H1 (cell line): ENCODE measurements at regions not wholly inside any gene's neighbourhood (a gene's known extent, or its start where the extent isn't known, plus 50 kb on each side); places are given as distances from the start of the nearest gene placed in this dataset.

Source experiments
- CTCF ChIA-PET: fragments of 300-600 bp; sonication (Branson Sonifier 250); formaldehyde crosslinking; loops from one replicate; lab custom pipeline; 2021; ENCODE audit not compliant: partially characterized antibody; lab: Charles Lee
- POLR2A ChIA-PET: fragments of 300-600 bp; sonication (Branson Sonifier 250); formaldehyde crosslinking; loops from one replicate; lab custom pipeline; 2021; ENCODE audit warnings: inconsistent platforms; ENCODE audit not compliant: partially characterized antibody; lab: Charles Lee
- DNase-seq, 2 experiments: peaks; one replicate each; pipeline versions ENCODE4 v3.0.0 to v3.0.0-alpha.2; 2010 to 2022; ENCODE audit warnings: low spot score in 2 of 2, low read depth in 1 of 2, mixed read lengths in 1 of 2
- FAIRE-seq: peaks from 2 replicates; lab custom pipeline; 2011; peaks lifted over from hg19 to GRCh38; lab: Jason Lieb, UNC
- H2AFZ ChIP-seq: 2 replicates; pipeline ENCODE4 v1.8.1; 2012; ENCODE audit warnings: low read length, inconsistent platforms
- H2AK5ac ChIP-seq: 2 replicates; pipeline ENCODE4 v1.6.1; 2013; ENCODE audit warnings: low read depth, low read length
- H2BK120ac ChIP-seq: replicated peaks from 2 replicates; pipeline ENCODE3; 2013; ENCODE audit warnings: low read depth, low read length, inconsistent platforms
- H2BK12ac ChIP-seq: 2 replicates; pipeline ENCODE4 v1.6.1; 2013; ENCODE audit warnings: low read depth, low read length
- H2BK15ac ChIP-seq: 2 replicates; pipeline ENCODE4 v1.6.1; 2013; ENCODE audit warnings: low read length
- H2BK20ac ChIP-seq: 2 replicates; pipeline ENCODE4 v1.6.1; 2013; ENCODE audit warnings: low read length
- H2BK5ac ChIP-seq: 2 replicates; pipeline ENCODE4 v1.6.1; 2013; ENCODE audit warnings: low read depth, low read length
- H3K14ac ChIP-seq: 2 replicates; pipeline ENCODE4 v1.6.1; 2013; ENCODE audit warnings: inconsistent platforms; ENCODE audit not compliant: insufficient read length
- H3K18ac ChIP-seq: 2 replicates; pipeline ENCODE4 v1.6.1; 2013; ENCODE audit warnings: low read length; ENCODE audit errors: extremely low read depth
- H3K23ac ChIP-seq: 2 replicates; pipeline ENCODE4 v1.6.1; 2013; ENCODE audit warnings: inconsistent platforms; ENCODE audit not compliant: insufficient read length
- H3K23me2 ChIP-seq: 2 replicates; pipeline ENCODE4 v1.6.1; 2013; ENCODE audit warnings: low read depth, low read length
- H3K27ac ChIP-seq: 2 replicates; pipeline ENCODE4 v1.6.1; 2011; ENCODE audit warnings: low read depth, low read length, inconsistent platforms
- H3K27me3 ChIP-seq, 4 experiments: replicated peaks in 1 of 4; 1 replicate in 1 of 4; 2 replicates in 3 of 4; pipeline versions ENCODE4 v1.6.1 to v1.8.1; 2011 to 2013; ENCODE audit warnings: low read length in 3 of 4, mild to moderate bottlenecking in 3 of 4, inconsistent platforms in 2 of 4, mixed read lengths in 2 of 4, moderate library complexity in 1 of 4; ENCODE audit not compliant: control insufficient read depth in 3 of 4, insufficient read depth in 3 of 4; ENCODE audit errors: extremely low read depth in 1 of 4
- H3K36me3 ChIP-seq, 4 experiments: 2 replicates each; pipeline versions ENCODE4 v1.6.1 to v1.8.1; 2011 to 2013; ENCODE audit warnings: mild to moderate bottlenecking in 4 of 4, low read length in 3 of 4, moderate library complexity in 2 of 4, control low read depth in 1 of 4, inconsistent platforms in 1 of 4; ENCODE audit not compliant: insufficient read depth in 4 of 4, control insufficient read depth in 2 of 4
- H3K4ac ChIP-seq: replicated peaks from 2 replicates; pipeline ENCODE3; 2013; ENCODE audit warnings: low read length, low read depth, mixed read lengths, inconsistent platforms; ENCODE audit not compliant: insufficient read length
- H3K4me1 ChIP-seq, 4 experiments: replicated peaks in 1 of 4; 1 replicate in 1 of 4; 2 replicates in 3 of 4; pipeline versions ENCODE4 v1.6.1 to v1.8.1; 2011 to 2013; ENCODE audit warnings: low read length in 3 of 4, inconsistent platforms in 2 of 4, mixed read lengths in 1 of 4; ENCODE audit not compliant: insufficient read depth in 4 of 4, control insufficient read depth in 3 of 4
- H3K4me2 ChIP-seq, 2 experiments: 2 replicates each; pipeline versions ENCODE4 v1.6.1 to v1.8.1; 2011 to 2013; ENCODE audit warnings: low read depth in 2 of 2, low read length in 2 of 2, control low read depth in 1 of 2, inconsistent platforms in 1 of 2, mild to moderate bottlenecking in 1 of 2; ENCODE audit not compliant: insufficient read depth in 1 of 2
- H3K4me3 ChIP-seq, 4 experiments: fragments of 200-600, 300-600 bp in 1 of 4; sonication (generic), shearing (Covaris generic), sonication (Bioruptor Twin) in 1 of 4; 2 replicates each; pipeline versions ENCODE4 v1.5.1 to v1.8.1; 2011 to 2016; ENCODE audit warnings: low read length in 4 of 4, low read depth in 3 of 4, control low read depth in 2 of 4, inconsistent platforms in 2 of 4, mild to moderate bottlenecking in 2 of 4, mixed read lengths in 1 of 4, moderate library complexity in 1 of 4; ENCODE audit not compliant: insufficient read depth in 2 of 4; ENCODE audit errors: extremely low read depth in 1 of 4
- H3K56ac ChIP-seq: replicated peaks from 2 replicates; pipeline ENCODE3; 2013; ENCODE audit warnings: low read depth, mild to moderate bottlenecking, mixed read lengths, low read length, inconsistent platforms; ENCODE audit not compliant: insufficient read length
- H3K79me1 ChIP-seq: 2 replicates; pipeline ENCODE4 v1.6.1; 2013; ENCODE audit warnings: low read depth, low read length, control low read depth
- H3K79me2 ChIP-seq, 2 experiments: 2 replicates each; pipeline versions ENCODE4 v1.6.1 to v1.8.1; 2012 to 2013; ENCODE audit warnings: low read length in 2 of 2, mild to moderate bottlenecking in 2 of 2, inconsistent platforms in 1 of 2; ENCODE audit not compliant: insufficient read depth in 2 of 2, control insufficient read depth in 1 of 2
- H3K9ac ChIP-seq, 4 experiments: replicated peaks in 1 of 4; 1 replicate in 1 of 4; 2 replicates in 3 of 4; pipeline versions ENCODE4 v1.6.1 to v1.8.1; 2011 to 2013; ENCODE audit warnings: low read depth in 3 of 4, low read length in 3 of 4, control low read depth in 2 of 4, mild to moderate bottlenecking in 2 of 4, moderate library complexity in 2 of 4, inconsistent platforms in 1 of 4; ENCODE audit errors: extremely low read depth in 1 of 4
- H3K9me3 ChIP-seq, 2 experiments: 2 replicates each; pipeline versions ENCODE4 v1.6.1 to v1.8.1; 2012 to 2013; ENCODE audit warnings: mild to moderate bottlenecking in 2 of 2, moderate library complexity in 2 of 2, control low read depth in 1 of 2, inconsistent platforms in 1 of 2, low read depth in 1 of 2, low read length in 1 of 2, mixed read lengths in 1 of 2; ENCODE audit not compliant: insufficient read depth in 2 of 2
- H4K20me1 ChIP-seq, 2 experiments: replicated peaks in 1 of 2; 2 replicates each; pipeline versions ENCODE3 to v1.8.1; 2011 to 2013; ENCODE audit warnings: inconsistent platforms in 2 of 2, low read length in 2 of 2, mild to moderate bottlenecking in 1 of 2; ENCODE audit not compliant: insufficient read depth in 2 of 2, control insufficient read depth in 1 of 2
- H4K5ac ChIP-seq: 2 replicates; pipeline ENCODE4 v1.6.1; 2013; ENCODE audit warnings: low read length, low read depth, mixed read lengths, inconsistent platforms; ENCODE audit not compliant: insufficient read length
- H4K8ac ChIP-seq: 2 replicates; pipeline ENCODE4 v1.8.0; 2013; ENCODE audit warnings: mild to moderate bottlenecking, moderate library complexity, low read length, inconsistent platforms; ENCODE audit not compliant: insufficient read depth; ENCODE audit errors: extremely low read depth
- H4K91ac ChIP-seq: replicated peaks from 2 replicates; pipeline ENCODE3; 2013; ENCODE audit warnings: low read length, mixed read lengths, inconsistent platforms; ENCODE audit not compliant: insufficient read length
- NRF1 ChIP-seq: IDR thresholded peaks from 2 replicates; pipeline ENCODE4 v1.6.1; 2011; ENCODE audit warnings: mild to moderate bottlenecking, low read depth, low read length, improper control_type of control experiment
- PHF8 ChIP-seq: fragments of 200-600 bp; sonication (generic); conservative IDR thresholded peaks from 2 replicates; pipeline ENCODE4 v1.7.1; 2012; ENCODE audit warnings: low read depth, mild to moderate bottlenecking, inconsistent platforms, low read length, moderate library complexity
- RXRA ChIP-seq: IDR thresholded peaks from 2 replicates; pipeline ENCODE4 v1.6.1; 2011; ENCODE audit warnings: low read depth, mild to moderate bottlenecking, low read length, moderate library complexity; ENCODE audit not compliant: insufficient read depth
- TAF1 ChIP-seq: IDR thresholded peaks from 2 replicates; pipeline ENCODE4 v1.6.1; 2011; ENCODE audit warnings: mild to moderate bottlenecking, low read depth, low read length
- WGBS, 2 experiments: shearing (Covaris generic) in 1 of 2; methylation state at CpG; one replicate each; pipeline versions ENCODE4 v1.1.6 to v1.1.7; 2013 to 2015; ENCODE audit warnings: low lambda C conversion rate in 2 of 2, mixed read lengths in 2 of 2, inconsistent platforms in 1 of 2, low coverage in 1 of 2, missing lambda C conversion rate in 1 of 2; ENCODE audit not compliant: insufficient replicate concordance in 2 of 2, insufficient coverage in 1 of 2, insufficient read length in 1 of 2; ENCODE audit errors: extremely low coverage in 1 of 2, missing lambda C conversion rate in 1 of 2; 5-methylcytosine and 5-hydroxymethylcytosine counted together

DNA sequence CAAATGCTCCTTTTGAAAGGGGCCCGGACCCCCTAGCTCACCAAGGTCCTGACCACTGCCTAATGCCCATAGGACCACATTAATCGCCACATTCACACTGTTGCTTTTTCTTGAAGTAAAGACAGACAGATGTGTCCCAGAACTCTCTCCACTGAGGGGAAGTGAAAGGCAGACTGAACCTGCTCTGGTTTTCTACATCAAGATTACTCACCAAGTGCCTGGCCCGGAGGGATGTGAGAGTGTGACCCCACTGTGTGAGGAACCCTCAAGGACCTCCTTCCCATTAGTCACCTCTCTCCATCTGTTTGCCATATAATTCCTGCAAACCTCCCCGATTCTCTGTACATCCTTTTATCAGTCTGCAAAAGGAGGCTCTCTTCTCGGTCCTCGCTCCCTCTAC is 381.5 kb downstream of the OMA1 start:
- H2AK5ac ChIP-seq, result no peak overlapping the region
- no peak overlapping the region for H3K23ac ChIP-seq
- H4K91ac ChIP-seq, result peak overlapping the region; percentile 16
- no peaks in the 10 kb centered on the region for H3K79me2 ChIP-seq
- H2BK20ac ChIP-seq, result no peak overlapping the region
- H3K4me3 ChIP-seq, result no peak overlapping the region
- H3K4ac ChIP-seq, result no peak overlapping the region
- ChIA-PET CTCF (interaction anchor here (1.3 to 5.7 kb wide), 8 partner anchors 10 to 475 kb away, joined by 3 to 54 read pairs (median 4); partner anchors contain the start of gene OMA1), POLR2A (no interaction called here)
- H3K18ac ChIP-seq, result no peak overlapping the region
- 95% methylated on average over 6 of the region's 6 CpGs; no CpG with 5 or more reads in 1 of the 2 experiments for WGBS, 2 experiments
- no peak overlapping the region for H2BK15ac ChIP-seq
- DNase-seq (no peak), FAIRE-seq (no peak)
- no peaks in the 10 kb centered on the region for H4K20me1 ChIP-seq
- H3K27me3 ChIP-seq, result no peaks in the 10 kb centered on the region
- no peaks in the 10 kb centered on the region for H3K36me3 ChIP-seq
- H2BK12ac ChIP-seq, result no peak overlapping the region
- H3K4me1 ChIP-seq, result peaks cover 0 to 5% (median 3%) of the 10 kb centered on the region in 4 experiments; a peak in 4 of 7 replicates
- H2BK5ac ChIP-seq, result no peak overlapping the region
- no peaks in the 10 kb centered on the region for H3K23me2 ChIP-seq
- H4K8ac ChIP-seq, result no peak overlapping the region
- H3K4me2 ChIP-seq, result no peak overlapping the region
- no peak for TF ChIP-seq RXRA
- TF ChIP-seq TAF1, result no peak
- no peak for TF ChIP-seq PHF8
- TF ChIP-seq NRF1, result no peak
- H3K79me1 ChIP-seq, result no peaks in the 10 kb centered on the region
- no peak overlapping the region for H3K56ac ChIP-seq
- no peak overlapping the region for H2BK120ac ChIP-seq
- H3K9me3 ChIP-seq, result no peaks in the 10 kb centered on the region
- no peak overlapping the region for H3K27ac ChIP-seq
- no peak overlapping the region for H3K9ac ChIP-seq
- H3K14ac ChIP-seq, result no peak overlapping the region
- H2AFZ ChIP-seq, result no peak overlapping the region
- no peak overlapping the region for H4K5ac ChIP-seq
